Nucleus accumbens (tissue), 56 donors: ENCODE measurements at regions not wholly inside any gene's neighbourhood (a gene's known extent, or its start where the extent isn't known, plus 50 kb on each side); places are given as distances from the start of the nearest gene placed in this dataset.

ENCODE experiments used
- DNase-seq, 56 donors: peaks; one replicate each; lab custom pipeline; 2025; lab: John Stamatoyannopoulos, UW

DNA sequence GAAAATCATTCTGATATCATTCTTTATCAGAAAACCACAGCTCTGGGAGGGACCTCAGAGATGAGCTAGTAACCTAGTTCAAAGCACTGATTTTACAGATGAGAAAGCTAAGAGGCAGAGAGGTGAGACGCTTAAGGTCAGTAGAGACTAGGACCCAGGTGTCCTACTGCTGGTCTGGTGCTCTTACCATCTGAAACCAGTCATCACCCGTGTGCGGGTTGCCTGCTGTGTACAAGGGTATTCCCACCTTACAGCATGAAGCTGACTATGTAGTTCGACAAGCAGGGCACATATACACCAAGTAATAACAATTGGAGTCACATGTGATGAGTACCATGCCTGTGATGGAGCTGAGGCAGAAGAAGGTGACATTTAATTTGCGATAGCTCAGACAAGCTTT, 133.7 kb downstream of the ADAMTS15 start:
- DNase-seq = no peak

DNA sequence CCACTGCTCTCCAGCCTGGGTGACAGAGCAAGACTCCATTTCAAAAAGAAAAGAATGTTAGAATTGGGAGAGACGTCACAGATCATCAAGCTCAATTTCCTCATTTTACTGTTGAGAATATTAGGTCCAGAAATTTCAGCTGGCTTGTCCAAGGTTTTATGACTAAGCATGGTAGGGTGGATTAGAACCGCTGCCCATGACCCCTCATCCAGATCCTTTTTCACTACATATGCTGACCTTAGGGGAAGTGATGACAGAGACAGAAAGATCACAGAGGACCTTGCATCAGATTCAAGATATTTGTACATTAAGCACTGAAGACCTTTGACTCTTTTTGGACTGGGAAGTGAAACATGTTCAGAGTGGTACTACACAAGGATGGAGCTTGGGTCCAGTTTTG, 134.5 kb downstream of the ADAMTS15 start:
- DNase-seq = no peak

DNA sequence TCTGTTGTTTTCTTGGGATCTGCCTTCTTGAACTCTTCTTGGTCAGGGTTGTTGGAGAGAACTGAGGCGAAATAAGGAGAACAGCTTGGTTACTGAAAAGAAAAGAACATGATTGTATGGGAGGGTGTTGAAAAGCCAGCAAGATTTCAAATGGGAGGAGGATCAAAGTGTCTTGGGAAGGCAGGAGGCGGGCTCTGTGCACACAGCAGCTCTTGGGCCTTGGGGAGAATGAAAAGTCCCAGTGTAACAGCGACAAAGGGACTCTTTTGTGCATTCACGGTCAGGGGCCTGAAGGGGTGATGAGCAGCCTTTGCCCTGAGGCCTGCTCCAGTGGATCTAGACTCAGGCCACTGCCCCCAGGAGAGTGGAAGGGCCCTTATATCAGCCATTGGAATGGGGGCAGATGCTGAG, 135.4 kb downstream of the ADAMTS15 start:
- peak in 44 of 56 donors; percentile 12 to 80 (median 52) for DNase-seq

GRCh38 chr11:130585545-130585944, 137.1 kb downstream of the ADAMTS15 start:
- no peak for DNase-seq

DNA sequence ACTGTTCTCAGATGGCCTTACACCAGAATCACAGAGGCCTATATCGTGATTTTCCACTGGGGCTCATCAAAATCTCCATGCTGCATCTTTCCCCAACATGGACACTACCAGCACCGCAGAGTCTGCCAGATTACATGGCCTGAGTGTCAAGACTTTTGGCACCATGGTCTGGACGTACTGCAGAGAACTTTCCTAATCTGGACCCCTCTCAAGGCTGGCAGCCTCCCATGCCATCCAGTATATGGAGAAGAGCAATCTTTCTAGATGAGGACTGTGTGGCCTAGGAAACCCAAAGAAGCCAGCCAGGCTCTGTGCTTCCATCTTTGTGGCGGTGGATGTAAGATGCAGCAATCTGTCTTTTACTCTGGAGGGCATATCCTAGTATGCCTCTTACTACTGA, 139.2 kb downstream of the ADAMTS15 start:
- DNase-seq = no peak

- DNase-seq = no peak
Observed at GRCh38 chr11:130588471-130588870, 140.0 kb downstream of the ADAMTS15 start.

- DNase-seq = no peak
Observed at GRCh38 chr11:130592056-130592455, 143.6 kb downstream of the ADAMTS15 start.

GRCh38 chr11:130593064-130593463, 144.6 kb downstream of the ADAMTS15 start:
- DNase-seq = no peak

DNA sequence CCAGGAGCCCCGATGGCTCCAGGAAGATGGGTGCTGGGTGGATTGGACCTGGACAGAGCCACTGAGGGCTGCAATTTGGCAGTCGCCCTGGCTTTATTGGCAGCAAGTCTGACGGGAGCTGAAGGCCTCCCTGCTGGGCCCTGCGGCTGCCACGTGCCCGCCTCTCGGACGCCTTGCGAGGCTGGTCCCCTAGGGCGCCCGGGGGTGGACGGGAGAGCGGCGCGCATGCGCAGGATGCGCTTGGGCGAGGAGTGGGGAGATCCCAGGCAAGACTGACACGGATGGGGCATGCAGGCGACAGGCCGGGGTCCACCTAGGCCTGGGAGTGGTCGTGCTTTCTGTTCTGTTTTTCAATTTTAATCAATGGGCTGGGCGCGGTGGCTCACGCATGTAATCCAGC, 150.0 kb downstream of the ADAMTS15 start:
- no peak for DNase-seq

DNA sequence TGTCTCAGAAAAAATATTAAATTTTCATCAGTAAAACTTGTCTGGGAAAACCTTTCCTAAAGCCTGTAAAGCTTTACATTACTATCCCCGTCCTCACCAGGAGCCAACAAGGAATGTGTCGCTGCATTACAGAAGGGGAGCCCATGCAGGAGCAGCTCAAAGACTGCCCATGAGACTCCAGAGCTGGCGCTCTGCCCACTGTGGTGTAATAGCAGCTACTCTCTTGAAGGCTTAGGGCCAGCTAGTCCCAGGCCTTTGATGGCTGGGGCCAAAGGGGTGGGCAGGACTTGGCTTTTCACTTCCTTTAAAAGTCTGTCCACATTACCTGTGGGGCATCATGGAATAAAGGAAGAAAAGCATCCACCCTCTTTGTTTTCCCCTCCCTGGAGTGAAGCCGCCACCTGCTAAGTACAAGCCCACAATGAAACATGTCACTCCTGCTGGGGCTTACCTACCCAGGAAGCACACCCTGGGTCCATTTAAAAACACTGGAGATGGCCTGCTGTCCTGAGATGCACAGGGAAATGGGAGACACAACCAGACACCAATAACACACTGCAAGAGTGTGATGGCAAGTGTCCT, 150.7 kb downstream of the ADAMTS15 start:
- peak in 4 of 56 donors; percentile 13 to 39 (median 16) for DNase-seq

- DNase-seq = no peak
Observed at GRCh38 chr11:130600139-130600538, 151.7 kb downstream of the ADAMTS15 start.

DNA sequence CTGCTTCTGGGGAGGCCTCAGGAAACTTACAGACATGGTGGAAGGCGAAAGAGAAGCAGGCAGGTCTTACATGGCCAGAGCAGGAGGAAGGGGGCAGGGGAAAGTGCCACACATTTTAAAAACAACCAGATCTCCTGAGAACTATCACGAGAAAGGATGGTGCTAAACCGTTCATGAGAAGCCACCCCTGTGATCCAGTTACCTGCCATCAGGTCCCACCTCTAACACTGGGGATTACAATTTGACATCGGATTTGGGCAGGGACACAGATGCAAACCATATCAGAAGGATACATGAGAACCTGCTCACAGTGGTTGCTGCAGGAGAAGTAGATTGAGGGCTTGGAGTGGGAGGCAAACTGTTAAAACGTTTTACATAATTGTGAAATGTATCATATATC, 152.2 kb downstream of the ADAMTS15 start:
- DNase-seq = no peak

DNA sequence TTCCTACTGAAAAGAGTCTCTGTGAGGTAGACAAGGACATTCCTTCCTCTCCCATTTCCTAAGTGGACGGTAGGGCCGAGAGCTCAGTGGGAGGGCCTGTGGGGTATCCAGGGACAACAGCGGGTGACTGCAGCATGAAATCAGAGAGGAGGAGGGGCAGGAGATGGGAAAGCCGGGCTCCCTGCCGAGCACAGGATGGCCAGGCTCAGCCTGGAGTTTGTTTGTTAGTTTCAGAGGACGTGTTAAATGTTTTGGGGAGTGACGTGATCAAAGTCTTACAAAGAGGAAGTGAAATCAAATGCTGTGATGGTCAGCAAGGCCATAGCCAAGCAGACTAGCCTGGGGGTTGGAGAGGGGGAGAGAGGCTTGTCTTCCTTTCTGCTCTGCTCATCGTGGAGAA, 152.7 kb downstream of the ADAMTS15 start:
- DNase-seq = peak in 4 of 56 donors; percentile 9 to 46 (median 22)

DNA sequence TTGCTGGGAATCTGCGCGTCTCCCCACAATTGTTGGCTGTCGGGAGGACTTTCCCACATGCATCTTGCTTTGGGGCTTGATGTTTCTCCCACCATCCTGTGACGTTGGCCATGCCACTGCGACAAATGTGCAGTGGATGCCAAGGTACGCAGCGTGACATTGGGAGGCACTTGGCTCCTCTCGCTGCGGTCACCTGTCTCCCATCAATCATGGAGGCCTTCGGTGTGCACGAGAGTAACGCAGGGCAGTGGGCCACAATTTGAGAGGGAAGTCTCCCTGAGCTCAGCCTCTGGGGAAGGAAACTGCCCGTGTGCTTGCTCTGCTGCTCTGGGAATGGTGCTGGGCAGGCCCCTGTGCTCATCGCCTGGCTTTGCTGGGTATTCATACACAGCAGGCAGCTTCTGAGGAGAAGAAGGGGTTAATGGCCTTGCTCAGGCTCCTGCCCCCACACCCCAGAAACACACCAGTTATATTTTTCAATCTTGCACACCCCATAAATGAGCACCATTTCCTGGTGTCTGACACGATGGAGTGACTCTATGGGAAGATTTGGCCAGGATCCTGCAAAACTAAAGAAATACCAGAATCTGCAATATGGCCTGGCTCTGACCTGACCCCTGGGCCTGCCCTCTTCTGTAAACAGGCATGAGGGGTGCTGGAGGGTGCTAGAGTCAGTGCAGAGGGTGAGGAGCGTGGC, 153.5 kb downstream of the ADAMTS15 start:
- DNase-seq = no peak

- DNase-seq = no peak
Observed at GRCh38 chr11:130602641-130603334, 154.3 kb downstream of the ADAMTS15 start.

- DNase-seq = no peak
Observed at GRCh38 chr11:130603335-130603906, 155.0 kb downstream of the ADAMTS15 start.

- DNase-seq = no peak
Observed at GRCh38 chr11:130604606-130605005, 156.2 kb downstream of the ADAMTS15 start.

DNA sequence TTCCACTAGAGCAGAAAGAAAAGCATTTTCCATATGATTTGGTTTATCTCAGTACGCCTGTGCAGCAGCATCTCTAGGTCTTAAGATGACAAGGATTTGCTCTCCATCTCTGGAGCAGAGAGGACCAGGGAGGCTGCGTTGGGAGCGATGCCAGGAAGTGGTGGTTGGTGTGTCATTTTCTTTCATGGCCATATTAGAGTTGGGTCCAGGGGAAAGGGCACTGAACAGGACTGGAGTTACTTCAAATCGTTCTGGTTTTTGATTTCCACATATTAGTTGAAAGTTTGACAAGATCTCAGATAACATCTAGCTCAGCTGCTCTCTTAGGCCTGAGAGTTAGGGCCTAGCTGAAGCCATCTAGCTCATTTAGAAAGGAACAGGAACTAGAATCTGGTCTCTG, 157.7 kb downstream of the ADAMTS15 start:
- no peak for DNase-seq

DNA sequence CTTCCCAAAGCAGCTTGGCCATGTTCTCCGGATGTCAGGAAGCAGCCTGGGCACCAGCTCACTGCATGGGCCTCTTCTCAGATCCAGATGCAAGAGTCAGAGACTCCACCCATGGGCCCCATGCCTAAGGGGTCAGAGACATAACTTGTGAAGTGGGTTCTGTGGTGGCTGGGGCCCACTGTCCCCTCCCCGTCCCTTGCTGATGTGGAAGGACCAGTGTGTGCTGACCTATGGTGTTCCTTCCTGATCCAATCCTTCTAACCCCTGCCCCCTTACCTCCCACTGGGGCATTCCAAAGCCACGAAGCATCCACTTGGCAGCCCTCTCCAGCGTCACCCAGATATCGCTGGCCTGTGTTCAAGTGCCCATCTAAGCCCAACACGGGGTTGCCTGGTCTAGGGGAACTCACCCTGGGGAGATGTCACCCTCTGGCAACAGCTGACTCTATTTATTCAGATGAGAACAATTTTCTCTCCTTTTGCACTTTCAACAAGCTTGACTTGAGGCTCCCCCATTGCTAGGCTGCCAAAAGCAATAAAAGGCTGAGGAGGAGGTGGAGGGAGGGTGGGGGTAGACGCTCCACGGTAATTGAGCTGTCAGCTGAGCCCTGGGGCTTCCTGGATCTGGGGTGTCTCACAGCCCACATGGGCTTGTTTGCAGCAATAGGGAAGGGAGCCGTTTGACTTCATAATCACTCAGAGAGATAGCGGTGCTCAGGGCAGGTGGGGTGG, 158.5 kb downstream of the ADAMTS15 start:
- DNase-seq = peak in 31 of 56 donors; percentile 9 to 80 (median 38)

DNA sequence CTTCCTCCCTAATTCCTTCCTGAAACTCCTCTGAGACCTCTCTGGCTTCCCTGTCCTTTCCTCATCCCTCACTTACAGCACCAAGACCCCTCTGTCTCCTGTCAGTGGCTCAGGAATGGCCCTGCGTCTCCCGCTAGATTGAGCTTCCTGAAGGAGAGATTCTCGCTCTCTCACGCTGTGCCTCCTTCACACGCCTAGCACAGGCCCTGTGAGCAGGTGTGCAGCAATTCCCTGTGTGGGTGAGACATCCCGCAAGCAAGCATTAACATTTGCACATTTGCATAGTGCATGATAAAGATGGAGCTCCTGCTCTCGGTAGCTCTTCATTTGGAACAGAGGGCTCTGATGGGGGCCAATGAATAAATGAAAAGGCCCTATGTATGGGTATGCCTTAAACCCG, 159.8 kb downstream of the ADAMTS15 start:
- DNase-seq = peak in 25 of 56 donors; percentile 5 to 73 (median 39)
